Ovary (tissue), 3 donors: ENCODE measurements at regions not wholly inside any gene's neighbourhood (a gene's known extent, or its start where the extent isn't known, plus 50 kb on each side); places are given as distances from the start of the nearest gene placed in this dataset.

Experiments
- CTCF ChIP-seq, 3 donors: fragments of 450-650 bp in 2 of 3; fragments of 200-600 bp in 1 of 3; IDR thresholded peaks; one replicate each; pipeline versions ENCODE4 v1.5.1 to v1.8.0; 2016 to 2022; ENCODE audit warnings: antibody characterized with exemption in 3 of 3, mild to moderate bottlenecking in 1 of 3
- EP300 ChIP-seq: sonication (generic); formaldehyde crosslinking; IDR thresholded peaks from one replicate; pipeline ENCODE4 v1.6.1; 2017; ENCODE audit warnings: antibody characterized with exemption
- donor health status: DM: no; HTN: no; CAD: no.

- TF ChIP-seq EP300 (no peak), CTCF (IDR thresholded peaks at IDR 0.05) (no peak)
These were observed 468.4 kb downstream of the ZSWIM6 start for GRCh38 chr5:61800450-61800849.
